Spleen (tissue), 7 donors: ENCODE measurements at regions not wholly inside any gene's neighbourhood (a gene's known extent, or its start where the extent isn't known, plus 50 kb on each side); places are given as distances from the start of the nearest gene placed in this dataset.
"Not testable (repeated sequence)": the region's sequence is repeated elsewhere in the genome, so short reads cannot be mapped to it uniquely, and the experiment has no call there.

Experiments
- POLR2A ChIP-seq, 3 donors: fragments of 450-650 bp; IDR thresholded peaks; one replicate each; pipeline ENCODE4 v1.5.1; 2017; ENCODE audit warnings: antibody characterized with exemption in 3 of 3, mild to moderate bottlenecking in 1 of 3
- TF ChIP-seq, protein P1 (sequence below), 11 experiments: fragments of 200-600 bp in 7 of 11; fragments of 450-650 bp in 4 of 11; sonication (generic) in 4 of 11; IDR thresholded peaks in 8 of 11; conservative IDR thresholded peaks in 3 of 11; 1 replicate in 7 of 11; 2 replicates in 4 of 11; pipeline versions ENCODE4 v1.4.0 to v1.8.0; 2016 to 2021; ENCODE audit warnings: antibody characterized with exemption in 11 of 11, inconsistent platforms in 4 of 11, mild to moderate bottlenecking in 1 of 11
- donor health status: DM: no; HTN: no; CAD: no; lungs with moderate emphysema.
- donor health status: DM: no; HTN: no; CAD: no.
- donor health status: DM: no; HTN: no; CAD: no.

DNA sequence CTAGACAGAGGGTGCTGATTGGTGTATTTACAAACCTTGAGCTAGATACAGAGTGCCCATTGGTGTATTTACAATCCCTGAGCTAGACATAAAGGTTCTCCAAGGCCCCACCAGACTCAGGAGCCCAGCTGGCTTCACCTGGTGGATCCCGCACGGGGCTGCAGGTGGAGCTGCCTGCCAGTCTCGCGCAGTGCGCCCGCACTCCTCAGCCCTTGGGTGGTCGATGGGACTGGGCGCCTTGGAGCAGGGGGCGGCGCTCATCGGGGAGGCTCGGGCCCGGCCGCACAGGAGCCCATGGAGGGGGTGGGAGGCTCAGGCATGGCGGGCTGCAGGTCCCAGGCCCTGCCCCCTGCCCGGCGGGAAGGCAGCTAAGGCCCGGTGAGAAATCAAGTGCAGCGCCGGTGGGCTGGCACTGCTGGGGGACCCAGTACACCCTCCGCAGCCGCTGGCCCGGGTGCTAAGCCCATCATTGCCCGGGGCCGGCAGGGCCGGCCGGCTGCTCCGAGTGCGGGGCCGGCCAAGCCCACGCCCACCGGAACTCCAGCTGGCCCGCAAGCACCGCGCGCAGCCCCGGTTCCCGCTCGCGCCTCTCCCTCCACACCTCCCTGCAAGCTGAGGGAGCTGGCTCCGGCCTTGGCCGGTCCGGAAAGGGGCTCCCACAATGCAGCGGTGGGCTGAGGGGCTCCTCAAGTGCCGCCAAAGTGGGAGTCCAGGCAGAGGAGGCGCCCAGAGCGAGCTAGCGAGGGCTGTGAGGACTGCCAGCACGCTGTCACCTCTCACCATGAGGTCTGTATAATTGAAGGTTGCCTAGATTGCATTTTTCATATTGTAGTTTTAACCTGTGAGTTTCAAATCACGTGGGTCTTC, 765.4 kb downstream of the TAF11L14 start:
- TF ChIP-seq, protein P1, sequence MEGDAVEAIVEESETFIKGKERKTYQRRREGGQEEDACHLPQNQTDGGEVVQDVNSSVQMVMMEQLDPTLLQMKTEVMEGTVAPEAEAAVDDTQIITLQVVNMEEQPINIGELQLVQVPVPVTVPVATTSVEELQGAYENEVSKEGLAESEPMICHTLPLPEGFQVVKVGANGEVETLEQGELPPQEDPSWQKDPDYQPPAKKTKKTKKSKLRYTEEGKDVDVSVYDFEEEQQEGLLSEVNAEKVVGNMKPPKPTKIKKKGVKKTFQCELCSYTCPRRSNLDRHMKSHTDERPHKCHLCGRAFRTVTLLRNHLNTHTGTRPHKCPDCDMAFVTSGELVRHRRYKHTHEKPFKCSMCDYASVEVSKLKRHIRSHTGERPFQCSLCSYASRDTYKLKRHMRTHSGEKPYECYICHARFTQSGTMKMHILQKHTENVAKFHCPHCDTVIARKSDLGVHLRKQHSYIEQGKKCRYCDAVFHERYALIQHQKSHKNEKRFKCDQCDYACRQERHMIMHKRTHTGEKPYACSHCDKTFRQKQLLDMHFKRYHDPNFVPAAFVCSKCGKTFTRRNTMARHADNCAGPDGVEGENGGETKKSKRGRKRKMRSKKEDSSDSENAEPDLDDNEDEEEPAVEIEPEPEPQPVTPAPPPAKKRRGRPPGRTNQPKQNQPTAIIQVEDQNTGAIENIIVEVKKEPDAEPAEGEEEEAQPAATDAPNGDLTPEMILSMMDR (IDR thresholded peaks at IDR 0.05 in 8 of 11, conservative IDR thresholded peaks at IDR 0.05 in 3 of 11): not testable (repeated sequence)
- not testable (repeated sequence) for TF ChIP-seq POLR2A (IDR thresholded peaks at IDR 0.05)
